ENCODE measurements at regions not wholly inside any gene's neighbourhood (a gene's known extent, or its start where the extent isn't known, plus 50 kb on each side); places are given as distances from the start of the nearest gene placed in this dataset.

DNA sequence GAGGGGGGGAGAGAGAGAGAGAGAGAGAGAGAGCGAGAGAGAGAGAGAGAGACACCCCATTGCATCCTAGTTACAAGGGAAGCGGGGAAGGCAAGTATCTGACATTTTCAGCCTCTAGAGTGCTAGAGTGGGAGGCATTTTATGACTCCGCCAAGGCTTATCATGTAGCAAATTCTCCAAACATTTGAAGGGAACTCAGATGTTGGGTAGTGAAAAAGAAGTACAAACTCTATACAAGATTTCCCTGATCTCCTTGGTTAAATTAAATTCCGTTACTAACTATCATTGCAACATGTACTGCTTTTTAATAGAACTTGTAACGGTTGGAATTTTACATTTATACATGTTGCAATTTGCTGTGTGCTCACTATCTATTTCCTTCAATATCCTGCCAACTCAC is 83.4 kb upstream of the FAM3C start:
- Histone ChIP-seq H3K4me1 (ENCODE audit: control insufficient read depth, insufficient read depth, low read length) (peaks cover 20% of the 10 kb centered on the region), H3K9me3 (ENCODE audit: control insufficient read depth, insufficient read depth, low read depth, low read length) (peaks cover 8% of the 10 kb centered on the region), H3K27me3 (ENCODE audit: control insufficient read depth, insufficient read depth, low read length) (no peaks in the 10 kb centered on the region), H3K27ac (ENCODE audit: low read depth, low read length) (no peak overlapping the region), H3K36me3 (ENCODE audit: control insufficient read depth, insufficient read depth, low read length) (no peaks in the 10 kb centered on the region), H3K4me3 (ENCODE audit: low read depth, low read length) (no peak overlapping the region), H3K9ac (ENCODE audit: low read length) (no peak overlapping the region)

DNA sequence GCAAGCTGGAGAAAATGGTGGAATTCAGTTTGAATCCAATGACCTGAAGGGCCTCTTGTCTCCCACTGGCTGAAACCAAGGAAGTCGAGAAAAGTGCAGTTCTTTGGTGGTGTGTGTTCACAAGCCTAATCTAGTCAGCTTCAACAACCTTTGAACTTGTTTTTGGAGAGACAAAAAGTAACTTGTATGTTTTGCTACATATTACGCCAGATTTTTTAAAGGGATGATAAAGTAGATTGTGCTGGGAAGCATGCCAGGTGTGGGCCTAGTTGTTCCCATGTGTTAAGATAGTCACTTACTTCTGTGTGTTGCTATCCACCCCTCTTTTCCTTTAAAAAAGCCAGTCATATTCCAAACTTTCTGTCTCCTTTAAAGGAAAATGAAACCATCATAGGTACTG is 79.7 kb upstream of the FAM3C start:
- H3K27ac ChIP-seq (ENCODE audit: low read depth, low read length) = no peak overlapping the region
- H3K27me3 ChIP-seq (ENCODE audit: control insufficient read depth, insufficient read depth, low read length) = no peaks in the 10 kb centered on the region
- H3K4me3 ChIP-seq (ENCODE audit: low read depth, low read length) = no peak overlapping the region
- no peaks in the 10 kb centered on the region for H3K36me3 ChIP-seq (ENCODE audit: control insufficient read depth, insufficient read depth, low read length)
- H3K9ac ChIP-seq (ENCODE audit: low read length) = no peak overlapping the region
- H3K9me3 ChIP-seq (ENCODE audit: control insufficient read depth, insufficient read depth, low read depth, low read length) = peaks cover 8% of the 10 kb centered on the region
- H3K4me1 ChIP-seq (ENCODE audit: control insufficient read depth, insufficient read depth, low read length) = peaks cover 22% of the 10 kb centered on the region

DNA sequence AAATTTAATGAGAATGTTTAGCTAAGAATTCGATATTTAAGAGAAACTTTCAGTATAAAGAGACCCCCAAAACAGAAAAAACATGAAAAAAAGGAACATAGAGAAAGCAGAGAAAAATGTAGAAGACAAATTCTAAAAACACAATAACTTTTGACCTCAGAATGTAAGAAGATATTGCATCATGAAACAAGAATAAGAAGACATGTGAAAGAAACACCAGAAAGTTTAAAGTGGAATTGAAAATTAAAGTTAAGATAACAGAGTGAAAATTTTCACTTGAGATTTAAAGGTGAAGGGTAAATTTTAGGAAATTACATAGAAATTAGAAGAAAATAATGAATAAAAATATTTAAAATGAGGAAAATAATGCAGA is 78.2 kb upstream of the FAM3C start:
- Histone ChIP-seq H3K4me3 (ENCODE audit: low read depth, low read length) (no peak overlapping the region), H3K4me1 (ENCODE audit: control insufficient read depth, insufficient read depth, low read length) (peaks cover 13% of the 10 kb centered on the region), H3K9ac (ENCODE audit: low read length) (no peak overlapping the region), H3K36me3 (ENCODE audit: control insufficient read depth, insufficient read depth, low read length) (no peaks in the 10 kb centered on the region), H3K9me3 (ENCODE audit: control insufficient read depth, insufficient read depth, low read depth, low read length) (peaks cover 8% of the 10 kb centered on the region), H3K27me3 (ENCODE audit: control insufficient read depth, insufficient read depth, low read length) (no peaks in the 10 kb centered on the region), H3K27ac (ENCODE audit: low read depth, low read length) (no peak overlapping the region)

DNA sequence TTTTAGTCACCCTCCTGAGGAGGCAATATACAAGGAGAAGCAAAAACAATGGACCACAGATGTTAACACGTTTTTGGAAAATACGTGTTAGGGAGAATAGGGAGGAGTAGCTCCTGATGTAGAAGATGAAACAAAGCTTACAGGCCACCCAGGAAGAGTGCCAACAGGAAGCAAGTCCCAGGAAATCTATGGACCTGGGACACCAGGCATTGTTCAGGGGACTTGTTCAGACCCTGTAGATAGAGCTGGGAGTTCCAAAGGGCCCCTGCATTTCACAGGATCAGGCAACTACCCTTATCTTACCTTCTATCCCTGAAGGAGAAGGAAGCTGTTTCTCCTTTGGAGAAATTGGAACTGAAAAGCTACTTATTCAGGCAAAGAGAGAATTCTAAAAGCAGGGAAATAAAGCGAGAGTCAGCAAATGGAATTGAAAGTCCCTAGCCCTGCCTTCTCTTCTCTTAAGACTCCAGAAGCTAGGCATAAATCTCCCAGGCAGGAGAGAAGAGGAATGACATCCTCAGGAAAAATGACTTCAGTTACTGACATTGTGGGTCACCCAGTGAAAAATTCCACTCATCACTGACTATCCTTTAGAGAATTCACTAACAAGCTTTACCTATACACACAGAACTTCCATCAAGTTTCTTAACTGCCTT is 77.7 kb upstream of the FAM3C start:
- H3K27ac ChIP-seq (ENCODE audit: low read depth, low read length) = no peak overlapping the region
- no peak overlapping the region for H3K4me3 ChIP-seq (ENCODE audit: low read depth, low read length)
- H3K9ac ChIP-seq (ENCODE audit: low read length) = no peak overlapping the region
- H3K4me1 ChIP-seq (ENCODE audit: control insufficient read depth, insufficient read depth, low read length) = peaks cover 8% of the 10 kb centered on the region
- peaks cover 8% of the 10 kb centered on the region for H3K9me3 ChIP-seq (ENCODE audit: control insufficient read depth, insufficient read depth, low read depth, low read length)
- H3K27me3 ChIP-seq (ENCODE audit: control insufficient read depth, insufficient read depth, low read length) = no peaks in the 10 kb centered on the region
- no peaks in the 10 kb centered on the region for H3K36me3 ChIP-seq (ENCODE audit: control insufficient read depth, insufficient read depth, low read length)

DNA sequence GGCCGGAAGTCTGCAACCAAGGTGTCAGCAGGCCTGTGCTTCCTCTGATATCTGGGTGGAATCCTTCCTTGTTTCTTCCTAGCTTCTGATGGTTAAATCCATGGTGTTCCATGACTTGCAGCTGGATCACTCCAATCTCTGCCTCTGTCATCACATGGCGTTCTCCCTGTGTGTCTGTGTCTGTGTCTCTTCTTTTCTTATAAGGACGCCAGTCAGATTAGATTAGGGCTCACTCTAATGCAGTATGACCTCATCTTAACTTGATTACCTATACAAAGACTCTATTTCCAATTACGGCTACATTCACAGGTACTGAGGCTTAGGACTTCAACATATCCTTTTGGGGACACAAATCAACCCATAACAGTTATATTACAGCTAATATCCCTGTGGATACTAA is 70.3 kb upstream of the FAM3C start:
- no peaks in the 10 kb centered on the region for H3K27me3 ChIP-seq (ENCODE audit: control insufficient read depth, insufficient read depth, low read length)
- H3K9ac ChIP-seq (ENCODE audit: low read length) = no peak overlapping the region
- no peaks in the 10 kb centered on the region for H3K9me3 ChIP-seq (ENCODE audit: control insufficient read depth, insufficient read depth, low read depth, low read length)
- H3K36me3 ChIP-seq (ENCODE audit: control insufficient read depth, insufficient read depth, low read length) = no peaks in the 10 kb centered on the region
- no peak overlapping the region for H3K4me3 ChIP-seq (ENCODE audit: low read depth, low read length)
- H3K27ac ChIP-seq (ENCODE audit: low read depth, low read length) = no peak overlapping the region
- H3K4me1 ChIP-seq (ENCODE audit: control insufficient read depth, insufficient read depth, low read length) = no peaks in the 10 kb centered on the region; the same call in 1 of the 2 replicates

DNA sequence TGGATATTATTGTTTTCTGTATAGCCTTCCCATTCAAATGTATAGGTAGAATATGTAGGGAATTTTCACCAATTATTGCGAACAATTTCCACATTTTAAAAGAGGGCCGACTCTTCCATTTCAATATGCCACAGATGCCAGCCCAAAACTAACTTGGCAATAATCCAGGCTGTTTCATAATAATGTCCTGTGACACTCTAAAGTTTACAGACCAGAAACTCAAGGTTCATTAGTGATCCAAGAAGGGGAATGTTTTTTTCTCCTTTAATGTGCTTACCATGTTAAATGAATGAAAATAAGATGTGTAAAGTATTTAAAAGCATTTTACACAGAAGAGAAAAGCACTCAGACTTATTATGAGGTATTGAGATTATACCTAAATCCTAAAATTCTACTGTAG is 63.0 kb upstream of the FAM3C start:
- no peak overlapping the region for H3K27ac ChIP-seq (ENCODE audit: low read depth, low read length)
- no peaks in the 10 kb centered on the region for H3K9me3 ChIP-seq (ENCODE audit: control insufficient read depth, insufficient read depth, low read depth, low read length)
- H3K9ac ChIP-seq (ENCODE audit: low read length) = no peak overlapping the region
- no peaks in the 10 kb centered on the region for H3K27me3 ChIP-seq (ENCODE audit: control insufficient read depth, insufficient read depth, low read length)
- H3K36me3 ChIP-seq (ENCODE audit: control insufficient read depth, insufficient read depth, low read length) = no peaks in the 10 kb centered on the region
- no peak overlapping the region for H3K4me3 ChIP-seq (ENCODE audit: low read depth, low read length)
- H3K4me1 ChIP-seq (ENCODE audit: control insufficient read depth, insufficient read depth, low read length) = peaks cover 9% of the 10 kb centered on the region

DNA sequence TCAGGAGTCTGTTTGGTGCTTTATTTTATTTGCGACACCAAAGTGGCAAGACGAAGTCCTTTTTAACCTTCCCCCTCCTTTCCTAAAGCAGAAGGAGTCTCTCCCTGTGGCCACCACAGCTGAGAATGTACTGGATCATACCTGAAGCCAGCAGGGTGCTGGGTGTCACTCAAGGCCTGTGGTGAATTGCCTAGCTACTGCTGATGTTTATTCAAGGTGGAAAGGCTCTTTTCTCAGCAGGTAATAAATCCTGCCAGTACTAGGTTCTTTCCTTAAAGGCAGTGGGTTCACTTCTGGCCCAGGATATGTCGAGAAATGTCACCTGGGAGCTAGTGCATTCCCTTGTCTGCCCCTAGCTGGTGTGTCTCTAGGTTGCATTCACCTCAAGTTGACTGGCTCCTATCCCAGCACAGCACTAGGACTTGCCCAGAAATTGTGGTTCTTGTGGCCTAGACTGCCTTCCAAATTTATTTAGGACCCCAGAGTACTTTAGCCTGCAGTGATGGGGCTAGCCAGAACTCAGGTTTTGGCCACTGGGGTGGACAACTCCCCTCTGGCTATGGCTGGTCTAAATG is 60.8 kb upstream of the FAM3C start:
- no peak overlapping the region for H3K27ac ChIP-seq (ENCODE audit: low read depth, low read length)
- H3K36me3 ChIP-seq (ENCODE audit: control insufficient read depth, insufficient read depth, low read length) = no peaks in the 10 kb centered on the region

DNA sequence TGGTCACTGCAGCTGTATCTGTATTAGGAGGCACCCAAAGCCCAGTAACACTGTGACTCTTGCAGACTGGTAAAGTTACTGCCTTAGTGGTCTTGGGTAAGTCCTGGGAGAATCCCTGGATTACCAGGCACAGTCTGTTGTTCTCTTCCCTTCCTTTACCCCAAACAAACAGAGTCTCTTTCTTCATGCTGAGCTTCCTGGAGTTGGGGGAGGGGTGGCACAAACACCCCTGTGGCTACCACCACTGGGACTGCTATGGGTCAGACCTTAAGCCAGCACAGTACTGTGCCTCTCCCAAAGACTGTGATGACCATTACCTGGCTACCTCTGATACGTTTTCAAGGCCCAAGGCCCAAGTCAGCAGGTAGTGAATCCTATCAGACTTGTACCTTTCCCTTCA is 59.9 kb upstream of the FAM3C start:
- H3K27ac ChIP-seq (ENCODE audit: low read depth, low read length) = no peak overlapping the region
- H3K4me1 ChIP-seq (ENCODE audit: control insufficient read depth, insufficient read depth, low read length) = peaks cover 9% of the 10 kb centered on the region

More for the DNA sequence above, 60.8 kb upstream of the FAM3C start:
- no peaks in the 10 kb centered on the region for H3K27me3 ChIP-seq (ENCODE audit: control insufficient read depth, insufficient read depth, low read length)
- peaks cover 9% of the 10 kb centered on the region for H3K4me1 ChIP-seq (ENCODE audit: control insufficient read depth, insufficient read depth, low read length)
- no peak overlapping the region for H3K9ac ChIP-seq (ENCODE audit: low read length)
- H3K9me3 ChIP-seq (ENCODE audit: control insufficient read depth, insufficient read depth, low read depth, low read length) = no peaks in the 10 kb centered on the region
- no peak overlapping the region for H3K4me3 ChIP-seq (ENCODE audit: low read depth, low read length)

DNA sequence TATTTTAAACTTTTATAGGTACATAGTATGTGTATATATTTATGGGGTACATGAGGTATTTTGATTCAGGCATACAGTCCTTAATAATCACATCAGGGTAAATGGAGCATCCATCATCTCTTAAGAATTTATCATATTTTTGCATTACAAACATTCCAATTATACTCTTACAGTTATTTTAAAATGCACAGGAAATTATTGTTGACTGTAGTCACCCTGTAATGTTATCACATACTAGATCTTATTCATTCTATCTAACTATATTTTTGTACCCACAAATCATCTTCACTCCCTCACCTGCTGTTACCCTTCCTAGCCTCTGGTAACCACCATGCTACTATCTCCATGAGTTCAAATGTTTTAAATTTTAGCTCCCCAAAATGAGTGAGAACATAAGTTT is 56.3 kb upstream of the FAM3C start:
- H3K4me1 ChIP-seq (ENCODE audit: control insufficient read depth, insufficient read depth, low read length) = peaks cover 9% of the 10 kb centered on the region
- no peaks in the 10 kb centered on the region for H3K9me3 ChIP-seq (ENCODE audit: control insufficient read depth, insufficient read depth, low read depth, low read length)
- no peaks in the 10 kb centered on the region for H3K27me3 ChIP-seq (ENCODE audit: control insufficient read depth, insufficient read depth, low read length)
- no peak overlapping the region for H3K27ac ChIP-seq (ENCODE audit: low read depth, low read length)
- H3K36me3 ChIP-seq (ENCODE audit: control insufficient read depth, insufficient read depth, low read length) = no peaks in the 10 kb centered on the region
- H3K4me3 ChIP-seq (ENCODE audit: low read depth, low read length) = no peak overlapping the region
- no peak overlapping the region for H3K9ac ChIP-seq (ENCODE audit: low read length)

More for the DNA sequence above, 59.9 kb upstream of the FAM3C start:
- Histone ChIP-seq H3K27me3 (ENCODE audit: control insufficient read depth, insufficient read depth, low read length) (no peaks in the 10 kb centered on the region), H3K9ac (ENCODE audit: low read length) (no peak overlapping the region), H3K4me3 (ENCODE audit: low read depth, low read length) (no peak overlapping the region), H3K36me3 (ENCODE audit: control insufficient read depth, insufficient read depth, low read length) (no peaks in the 10 kb centered on the region), H3K9me3 (ENCODE audit: control insufficient read depth, insufficient read depth, low read depth, low read length) (no peaks in the 10 kb centered on the region)

DNA sequence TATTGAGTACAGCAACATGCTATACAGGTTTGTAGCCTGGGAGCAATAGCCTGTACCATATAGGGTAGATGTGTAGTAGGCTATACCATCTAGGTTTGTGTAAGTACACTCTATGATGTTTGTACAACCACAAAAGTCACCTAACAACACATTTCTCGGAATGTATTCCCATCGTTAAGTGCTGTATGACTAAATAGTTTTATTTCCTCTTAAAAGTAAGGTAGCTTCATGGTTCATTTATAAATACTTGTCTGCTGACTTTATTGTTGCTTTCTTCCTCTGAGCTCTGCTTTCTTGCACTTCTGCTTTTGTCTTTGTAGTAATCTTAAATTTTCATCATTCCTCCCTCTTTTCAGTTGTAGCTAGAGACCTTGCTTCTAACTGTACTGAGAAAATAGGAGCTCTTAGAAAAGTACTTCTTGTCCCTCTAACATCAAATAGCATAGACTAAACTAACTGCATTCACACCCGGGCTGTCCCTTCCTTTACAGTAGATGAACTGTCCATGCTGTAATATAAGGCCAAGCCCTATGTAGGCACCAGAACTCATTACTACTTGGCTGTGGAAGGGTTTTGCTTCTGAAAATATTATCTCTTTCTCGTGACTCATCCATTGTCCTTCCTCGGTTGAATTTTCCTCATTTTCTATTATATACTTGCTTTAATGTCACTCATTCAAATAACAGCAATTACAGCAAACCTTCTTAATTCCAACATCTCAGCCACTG is 55.4 kb upstream of the FAM3C start:
- Histone ChIP-seq H3K9me3 (ENCODE audit: control insufficient read depth, insufficient read depth, low read depth, low read length) (no peaks in the 10 kb centered on the region), H3K4me3 (ENCODE audit: low read depth, low read length) (no peak overlapping the region), H3K4me1 (ENCODE audit: control insufficient read depth, insufficient read depth, low read length) (peaks cover 9% of the 10 kb centered on the region), H3K27me3 (ENCODE audit: control insufficient read depth, insufficient read depth, low read length) (no peaks in the 10 kb centered on the region), H3K36me3 (ENCODE audit: control insufficient read depth, insufficient read depth, low read length) (no peaks in the 10 kb centered on the region), H3K9ac (ENCODE audit: low read length) (no peak overlapping the region), H3K27ac (ENCODE audit: low read depth, low read length) (no peak overlapping the region)

DNA sequence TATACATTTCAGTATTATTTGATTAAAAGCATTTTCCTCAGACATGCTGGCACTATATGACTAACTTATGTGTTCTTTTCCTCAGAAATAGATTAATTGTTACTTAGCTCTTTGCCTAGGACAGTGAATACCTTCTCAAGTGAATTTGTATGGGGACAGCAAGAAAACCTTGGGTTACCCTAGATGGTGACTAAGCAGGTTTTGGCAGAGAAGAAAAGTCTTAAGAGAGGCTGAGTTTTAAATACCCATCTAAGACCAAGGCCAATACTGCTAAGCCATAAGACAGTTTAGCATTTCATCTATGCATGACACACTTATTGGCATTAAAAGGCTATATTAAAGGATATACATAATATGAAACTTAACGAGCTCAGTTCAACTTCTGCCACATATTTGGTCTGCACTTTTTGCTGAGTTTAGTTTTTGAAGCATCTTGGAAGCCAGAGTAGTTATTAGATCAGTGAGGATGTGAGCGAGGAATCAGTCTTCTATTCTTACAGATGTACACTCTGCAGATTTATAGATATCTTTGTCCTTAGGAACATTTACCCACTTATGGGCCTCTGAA is 54.6 kb upstream of the FAM3C start:
- Histone ChIP-seq H3K27ac (ENCODE audit: low read depth, low read length) (no peak overlapping the region), H3K27me3 (ENCODE audit: control insufficient read depth, insufficient read depth, low read length) (no peaks in the 10 kb centered on the region), H3K9me3 (ENCODE audit: control insufficient read depth, insufficient read depth, low read depth, low read length) (no peaks in the 10 kb centered on the region), H3K9ac (ENCODE audit: low read length) (no peak overlapping the region), H3K4me1 (ENCODE audit: control insufficient read depth, insufficient read depth, low read length) (peaks cover under 1% of the 10 kb centered on the region), H3K4me3 (ENCODE audit: low read depth, low read length) (no peak overlapping the region), H3K36me3 (ENCODE audit: control insufficient read depth, insufficient read depth, low read length) (no peaks in the 10 kb centered on the region)

All from HUES6 (cell line).